Stimulated activated CD8-positive, alpha-beta memory T cell treated with anti-CD3 and anti-CD28 coated beads, Interleukin-7, amount 100 ng/mL, for 4 hours (primary cell): ENCODE measurements at regions not wholly inside any gene's neighbourhood (a gene's known extent, or its start where the extent isn't known, plus 50 kb on each side); places are given as distances from the start of the nearest gene placed in this dataset.
"Not testable (repeated sequence)": the region's sequence is repeated elsewhere in the genome, so short reads cannot be mapped to it uniquely, and the experiment has no call there.

Experiments
- DNase-seq, 2 donors: peaks; one replicate each; pipeline ENCODE4 v3.0.0-alpha.2; 2020; ENCODE audit warnings: low read depth in 2 of 2

DNA sequence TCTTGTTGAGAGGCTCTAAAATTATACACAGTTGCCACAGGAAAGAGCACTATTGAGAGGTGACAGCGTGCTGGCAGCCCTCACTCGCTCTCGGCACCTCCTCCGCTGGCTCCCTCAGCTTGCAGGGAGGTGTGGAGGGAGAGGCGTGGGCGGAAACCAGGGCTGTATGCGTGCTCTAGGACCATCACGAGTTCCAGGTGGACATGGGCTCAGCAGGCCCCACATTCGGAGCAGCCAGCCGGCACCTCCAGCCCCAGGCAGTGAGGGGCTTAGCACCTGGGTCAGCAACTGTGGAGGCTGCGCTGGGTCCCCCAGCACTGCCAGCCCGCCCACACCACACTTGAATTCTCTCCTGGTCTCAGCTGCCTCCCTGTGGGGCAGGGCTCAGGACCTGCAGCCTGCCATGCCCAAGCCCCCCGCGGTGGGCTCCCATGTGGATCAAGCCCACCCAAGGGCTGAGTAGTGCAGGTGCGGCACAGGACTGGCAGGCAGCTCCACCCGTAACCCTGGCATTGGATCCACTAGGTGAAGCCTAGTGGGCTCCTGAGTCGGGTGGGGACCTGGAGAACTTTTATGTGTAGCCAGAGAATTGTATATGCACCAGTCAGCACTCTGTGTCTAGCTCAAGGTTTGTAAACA, 460.6 kb upstream of the ALCAM start:
- no peak for DNase-seq

DNA sequence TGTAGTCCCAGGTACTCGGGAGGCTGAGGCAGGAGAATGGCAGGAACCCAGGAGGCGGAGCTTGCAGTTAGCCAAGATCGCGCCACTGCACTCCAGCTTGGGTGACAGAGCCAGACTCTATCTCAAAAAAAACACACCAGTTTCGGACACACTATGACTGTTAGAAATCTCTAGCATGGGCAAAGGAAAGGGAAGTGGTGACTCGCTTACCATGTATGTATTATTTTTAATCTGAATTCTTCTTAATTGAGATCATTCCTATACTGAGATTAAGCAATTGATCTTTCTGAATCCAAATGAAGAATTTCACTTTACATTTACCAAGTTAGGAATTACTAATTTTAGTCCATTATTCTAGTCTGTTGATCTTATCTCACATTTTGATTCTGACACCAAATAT, 459.2 kb upstream of the ALCAM start:
- DNase-seq = no peak

DNA sequence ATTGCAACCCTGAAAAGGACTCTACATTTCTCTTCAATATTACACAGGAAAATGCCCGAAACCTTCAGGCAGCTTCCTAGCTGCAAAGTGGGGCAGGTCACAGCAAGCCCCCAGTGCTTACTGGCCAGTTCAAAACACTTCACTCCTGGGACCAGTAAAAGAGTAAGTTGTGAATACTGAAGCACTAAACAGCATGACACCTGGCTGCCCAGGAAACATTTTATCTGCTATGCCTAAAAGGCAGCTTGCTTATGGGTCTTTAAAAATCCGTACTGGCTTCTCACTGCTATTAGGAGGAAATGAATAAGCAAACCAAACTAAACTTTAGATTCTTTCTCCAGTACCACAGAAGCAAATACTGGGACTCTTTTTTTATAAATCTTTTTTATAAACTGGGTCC, 457.9 kb upstream of the ALCAM start:
- no peak for DNase-seq

DNA sequence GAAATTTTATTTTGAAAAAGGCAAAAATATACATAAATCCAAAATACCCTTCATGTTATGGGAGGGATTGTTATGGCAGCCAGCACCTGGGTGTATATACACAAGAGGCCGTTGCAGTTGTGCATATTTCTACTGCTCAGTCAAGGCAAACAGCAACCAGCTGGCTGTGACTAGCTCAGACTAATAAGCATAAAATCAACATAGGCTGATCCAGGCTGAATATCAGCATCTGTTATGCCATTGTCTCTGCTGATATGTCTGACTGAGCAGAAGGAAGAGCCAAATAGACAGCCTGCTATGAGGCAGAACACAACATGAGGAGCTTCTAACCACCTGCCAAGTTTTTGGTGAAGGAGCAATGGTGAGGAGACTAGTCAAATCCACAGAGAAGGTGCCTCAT, 457.5 kb upstream of the ALCAM start:
- DNase-seq = no peak

DNA sequence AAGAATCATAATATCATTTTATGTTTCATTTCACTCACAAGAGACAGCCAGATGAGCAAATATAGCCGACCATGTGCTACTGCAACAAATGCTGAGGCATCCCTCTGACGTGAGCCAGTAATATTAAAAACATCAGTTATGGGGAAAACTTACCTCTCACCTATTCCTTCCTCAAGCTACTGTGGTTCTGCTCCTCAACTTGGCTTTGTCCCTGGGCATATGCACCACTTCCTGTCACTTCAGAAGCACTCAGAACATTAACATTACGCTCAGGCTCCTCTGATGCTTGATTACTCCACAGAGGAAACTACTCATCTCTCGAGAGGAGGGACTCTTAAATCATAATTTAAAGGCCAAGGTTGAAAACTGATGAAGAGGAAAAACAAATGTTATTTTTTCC, 457.0 kb upstream of the ALCAM start:
- DNase-seq = no peak

DNA sequence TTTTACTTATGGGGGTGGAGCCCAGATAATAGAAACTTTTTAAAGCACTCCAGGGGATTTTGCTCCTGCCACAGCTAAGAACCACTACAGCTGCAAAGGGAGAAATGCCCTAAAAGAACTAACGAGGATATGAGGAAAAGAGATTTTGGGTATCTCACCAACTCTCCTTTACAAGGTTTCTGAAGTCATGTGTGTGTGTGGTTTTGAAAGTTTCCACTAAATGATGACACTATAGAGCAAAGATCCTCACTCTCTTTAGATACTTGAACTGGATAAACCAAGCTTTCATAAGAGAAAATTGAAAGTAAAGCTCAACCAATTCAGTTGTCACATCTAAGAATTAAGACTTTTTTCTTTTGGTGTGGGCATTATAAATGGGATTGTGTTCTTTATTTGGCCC, 455.3 kb upstream of the ALCAM start:
- no peak for DNase-seq

DNA sequence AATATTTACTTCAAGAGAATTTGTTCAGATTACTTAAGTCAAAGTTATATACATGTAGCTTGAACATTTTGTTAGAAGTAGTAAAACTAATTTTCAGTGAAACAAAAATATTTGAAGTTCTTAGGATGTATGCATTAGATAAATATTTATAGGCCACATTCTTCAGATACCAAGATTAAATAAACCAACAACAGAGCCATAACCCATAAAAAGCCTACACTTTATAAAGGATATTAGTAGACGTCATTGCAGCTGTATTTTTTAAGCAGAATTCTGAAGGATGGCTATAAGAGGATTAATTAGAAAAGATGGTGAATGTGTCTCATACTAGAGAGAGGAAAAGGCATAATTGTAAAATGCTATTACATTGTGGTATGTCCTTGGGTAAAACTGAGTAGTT, 449.7 kb upstream of the ALCAM start:
- DNase-seq = no peak

DNA sequence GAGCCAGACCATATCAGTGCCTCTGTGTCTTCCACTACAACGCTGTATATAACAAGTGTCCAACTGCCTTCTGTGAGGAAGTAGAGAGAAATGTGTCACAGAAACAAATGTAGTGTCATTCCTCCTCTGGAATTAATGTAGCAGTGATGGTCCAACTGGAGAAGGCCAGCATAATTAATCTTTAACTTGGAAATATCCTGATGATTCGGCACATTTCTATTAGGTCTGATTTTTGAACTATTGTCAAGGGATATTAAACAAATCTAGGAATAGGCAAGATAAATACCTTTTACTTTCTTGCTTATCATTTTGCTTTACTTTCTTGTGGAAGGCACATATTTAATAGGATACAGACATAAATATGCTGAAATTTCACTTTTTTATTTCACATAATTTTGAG, 446.2 kb upstream of the ALCAM start:
- DNase-seq = no peak

DNA sequence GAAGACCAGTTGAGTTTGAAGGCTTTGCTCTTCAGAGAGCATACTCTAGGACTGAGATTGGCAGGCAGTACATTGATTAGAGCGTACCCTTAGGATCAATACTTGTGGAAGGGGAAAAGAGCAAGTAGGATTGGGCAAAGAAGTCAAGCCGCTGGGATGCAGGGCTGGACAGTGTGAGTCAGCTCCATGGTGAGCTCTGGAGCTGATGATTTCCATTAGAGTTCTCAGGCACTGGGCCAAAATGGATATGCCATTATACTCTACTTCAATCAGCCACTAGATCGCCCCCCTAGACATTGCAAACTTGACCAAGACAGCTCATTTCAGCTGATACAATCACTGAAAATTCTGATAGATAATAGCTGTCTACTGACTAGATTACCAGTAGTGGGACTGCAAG, 432.7 kb upstream of the ALCAM start:
- DNase-seq = no peak

DNA sequence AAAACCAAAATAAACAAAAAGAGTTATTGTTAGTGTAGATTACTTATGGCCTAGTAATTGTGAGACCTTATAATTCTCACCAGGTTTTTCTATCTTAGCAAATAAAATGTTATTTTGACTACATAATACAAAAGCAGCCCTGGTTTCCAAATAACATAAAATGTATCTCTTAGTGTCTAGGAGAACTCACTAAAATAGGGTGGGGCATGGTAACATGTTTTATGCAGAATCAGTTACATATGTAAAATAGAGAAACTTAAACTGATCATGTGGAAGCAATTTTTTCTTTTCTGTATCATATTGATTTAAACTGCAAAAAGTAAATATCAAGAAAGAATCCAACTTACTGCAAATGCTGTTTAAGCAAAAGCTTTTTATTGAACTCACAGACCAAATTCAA, 431.1 kb upstream of the ALCAM start:
- no peak for DNase-seq

DNA sequence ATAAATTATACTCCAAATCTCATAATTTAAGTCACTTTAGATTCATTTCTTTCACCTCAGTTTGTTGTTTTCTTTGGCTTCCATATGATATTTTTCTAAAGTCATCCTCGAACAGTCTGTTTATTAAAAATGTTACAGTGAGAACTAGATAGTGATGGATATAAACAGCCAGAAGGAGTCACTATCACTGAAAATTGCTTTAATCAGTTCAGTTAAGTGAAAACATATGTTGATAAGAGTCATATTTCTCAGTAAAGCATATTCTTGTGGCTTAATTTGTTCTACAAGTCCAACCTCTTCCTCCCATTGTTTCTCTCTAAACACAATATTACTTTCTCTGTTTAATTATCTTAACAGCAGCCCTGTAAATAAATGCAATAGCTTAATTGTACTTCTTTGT, 427.5 kb upstream of the ALCAM start:
- no peak for DNase-seq

DNA sequence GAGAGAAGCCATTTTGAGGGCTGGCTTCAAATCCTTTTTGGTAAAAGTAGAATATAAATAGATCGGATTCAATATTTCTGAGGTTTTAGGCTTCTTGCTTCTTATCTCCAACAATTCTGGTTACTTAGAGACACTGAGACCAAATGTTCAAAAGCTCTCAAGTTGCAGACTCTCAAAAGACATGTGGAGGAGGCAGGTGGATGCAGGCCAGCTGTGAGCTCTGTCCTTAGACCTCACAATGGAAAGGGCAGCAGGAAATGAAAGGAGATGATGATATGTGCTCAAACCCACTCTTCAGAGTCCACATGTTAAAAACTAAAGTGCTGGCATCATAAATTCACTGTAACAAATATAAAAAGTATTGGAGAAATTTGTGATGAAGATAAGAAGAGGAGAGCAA, 424.9 kb upstream of the ALCAM start:
- DNase-seq = no peak

DNA sequence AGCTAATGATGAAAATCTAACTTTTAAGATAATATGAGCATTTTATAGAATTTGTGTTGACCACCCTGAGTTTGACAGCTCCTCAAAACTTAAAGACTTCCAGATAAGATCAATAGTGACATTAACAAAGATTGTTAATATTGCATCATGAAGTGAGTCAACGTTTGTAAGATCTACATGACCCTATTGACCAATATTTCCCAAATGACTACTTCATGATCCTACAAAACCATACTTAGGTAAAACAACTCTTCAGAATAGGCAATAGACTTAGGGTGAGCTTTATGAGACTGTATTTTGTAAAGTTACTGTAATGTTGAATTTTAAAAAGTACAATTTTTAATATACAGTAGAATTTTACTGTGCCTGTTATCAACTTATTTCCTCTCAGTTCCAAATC, 422.7 kb upstream of the ALCAM start:
- DNase-seq = no peak

DNA sequence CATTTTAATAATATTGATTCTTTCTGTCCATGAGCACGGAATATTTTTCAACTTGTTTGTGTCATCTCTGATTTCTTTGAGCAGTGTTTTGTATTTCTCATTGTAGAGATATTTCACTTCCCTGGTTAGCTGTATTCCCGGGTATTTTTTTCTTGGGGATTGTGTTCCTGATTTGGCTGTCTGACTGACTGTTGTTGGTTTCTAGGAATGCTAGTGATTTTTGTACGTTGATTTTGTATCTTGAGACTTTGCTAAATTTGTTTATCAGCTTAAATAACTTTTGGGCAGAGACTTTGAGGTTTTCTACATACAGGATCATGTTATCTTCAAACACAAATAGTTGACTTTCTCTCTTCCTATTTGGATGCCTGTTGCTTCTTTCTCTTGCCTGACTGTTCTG, 418.8 kb upstream of the ALCAM start:
- DNase-seq = no peak

DNA sequence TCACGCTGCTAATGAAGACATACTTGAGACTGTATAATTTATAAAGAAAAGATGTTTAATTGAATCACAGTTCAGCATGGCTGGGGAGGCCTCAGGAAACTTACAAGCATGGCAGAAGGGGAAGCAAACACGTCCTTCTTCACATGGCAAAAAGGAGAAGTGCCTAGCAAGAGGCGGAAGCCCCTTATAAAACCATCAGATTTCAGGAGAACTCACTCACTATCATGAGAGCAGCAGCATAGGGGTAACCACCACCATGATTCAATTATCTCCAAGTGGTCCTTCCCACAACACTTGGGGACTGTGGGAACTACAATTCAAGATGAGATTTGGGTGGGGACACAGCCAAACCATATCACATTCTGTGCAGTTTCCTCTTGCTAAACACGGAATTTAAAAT, 416.9 kb upstream of the ALCAM start:
- not testable (repeated sequence) for DNase-seq

DNA sequence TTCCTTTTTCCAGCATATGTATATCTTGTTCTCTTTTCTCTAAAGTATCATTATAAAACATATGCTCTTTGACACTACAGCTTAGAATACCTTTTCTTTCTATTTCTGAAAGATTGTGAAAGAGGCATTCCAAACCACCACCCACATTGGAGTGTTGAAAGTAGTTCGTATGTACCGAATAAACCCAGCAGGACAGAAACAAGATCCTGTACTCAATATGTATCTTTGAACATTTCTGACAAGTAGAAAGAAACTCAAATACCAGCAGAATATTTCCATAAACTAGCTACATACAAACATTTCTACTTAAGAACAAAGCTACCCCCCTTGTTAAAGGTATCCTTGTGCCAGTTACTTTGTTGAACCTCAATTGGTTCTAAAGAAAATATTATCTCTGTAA, 415.3 kb upstream of the ALCAM start:
- no peak for DNase-seq

DNA sequence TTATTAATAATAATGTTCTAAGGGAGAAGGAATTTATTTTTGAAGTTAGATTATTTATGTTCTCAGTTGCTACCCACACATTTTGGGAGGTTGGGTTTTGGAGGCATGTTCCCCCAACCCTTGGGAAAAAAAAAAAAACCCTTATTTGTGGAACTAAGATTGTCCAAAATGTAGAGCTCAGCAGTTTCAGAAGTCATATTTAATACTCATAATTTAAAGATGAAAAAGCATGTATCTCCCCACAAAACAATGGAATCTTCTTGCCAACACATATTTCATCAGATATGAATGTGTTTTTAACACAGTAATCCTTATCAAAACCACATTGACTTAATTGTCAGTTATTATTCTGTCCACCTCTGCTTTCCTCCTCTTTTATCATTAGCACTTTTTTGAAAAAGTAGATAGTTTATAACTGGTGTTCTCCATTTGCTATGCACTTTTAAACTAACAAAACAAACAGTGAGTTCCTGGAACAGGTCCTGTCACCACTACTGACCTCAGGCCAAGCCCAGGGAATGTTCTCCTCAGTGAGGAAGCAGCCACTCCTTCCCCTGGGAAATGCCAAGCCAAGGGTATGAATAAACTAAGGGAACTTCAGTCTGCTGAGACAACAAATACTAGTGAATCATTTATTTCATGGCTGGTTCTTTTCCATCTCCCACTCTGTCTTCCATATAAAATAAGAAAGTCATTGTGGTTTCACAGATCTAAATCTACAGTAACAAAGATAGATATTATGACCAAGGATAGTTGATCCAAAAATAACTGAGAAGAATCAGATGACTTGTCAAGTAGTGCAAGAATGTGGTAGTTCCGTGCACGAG, 414.4 kb upstream of the ALCAM start:
- no peak for DNase-seq

DNA sequence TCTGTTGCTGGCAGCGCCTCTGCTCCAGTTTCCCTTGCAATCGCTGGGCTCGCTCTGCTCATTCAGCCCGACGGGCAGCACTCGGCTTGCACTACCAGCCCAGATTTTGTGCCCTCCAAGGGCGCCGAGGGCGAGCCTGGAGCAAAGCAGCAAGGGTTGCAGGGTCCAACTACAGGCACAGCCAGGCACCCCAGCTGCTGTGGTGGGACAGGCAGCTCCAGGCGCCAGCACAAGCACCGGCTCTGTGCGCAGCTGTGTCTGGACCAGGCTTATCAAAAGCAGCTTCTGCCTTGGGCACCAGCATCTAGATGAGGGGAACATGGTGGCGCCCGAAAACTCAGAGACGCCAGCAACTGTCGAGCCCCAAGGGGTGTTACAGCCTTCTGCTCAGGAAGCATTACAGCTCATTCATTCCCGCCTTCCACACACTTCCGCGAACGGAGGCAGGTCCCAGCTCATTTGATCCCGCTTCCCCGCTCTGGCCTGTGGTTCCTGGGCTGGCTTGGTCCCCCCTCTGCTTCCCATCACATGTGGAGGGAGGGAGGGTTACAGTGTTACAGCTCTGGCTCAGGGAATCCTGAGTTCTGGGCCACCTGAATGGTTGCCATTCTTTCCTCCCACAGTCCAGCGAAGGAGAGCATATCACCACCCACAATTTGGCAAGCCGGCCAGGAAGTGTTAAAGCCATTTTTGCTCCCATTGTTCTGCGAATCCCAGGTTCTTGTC, 409.9 kb upstream of the ALCAM start:
- no peak for DNase-seq

DNA sequence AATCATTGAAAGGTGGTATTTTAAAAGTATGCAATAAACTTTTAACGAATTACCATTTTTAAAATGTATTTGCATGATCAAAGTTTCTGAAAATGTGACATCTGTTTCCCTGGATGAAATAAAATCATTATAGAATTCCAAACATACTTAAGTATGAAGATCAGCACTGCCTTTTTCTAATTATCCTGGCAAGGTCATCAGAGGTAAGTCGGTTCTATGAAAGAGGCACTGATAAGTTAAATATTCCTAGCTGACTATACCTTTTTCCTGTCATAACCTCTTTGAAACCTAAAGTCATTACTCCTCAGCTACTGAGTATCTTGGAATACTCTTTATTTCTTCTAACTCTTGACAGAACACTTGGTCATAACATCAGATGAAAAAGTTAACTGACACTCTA, 406.1 kb upstream of the ALCAM start:
- DNase-seq = no peak

DNA sequence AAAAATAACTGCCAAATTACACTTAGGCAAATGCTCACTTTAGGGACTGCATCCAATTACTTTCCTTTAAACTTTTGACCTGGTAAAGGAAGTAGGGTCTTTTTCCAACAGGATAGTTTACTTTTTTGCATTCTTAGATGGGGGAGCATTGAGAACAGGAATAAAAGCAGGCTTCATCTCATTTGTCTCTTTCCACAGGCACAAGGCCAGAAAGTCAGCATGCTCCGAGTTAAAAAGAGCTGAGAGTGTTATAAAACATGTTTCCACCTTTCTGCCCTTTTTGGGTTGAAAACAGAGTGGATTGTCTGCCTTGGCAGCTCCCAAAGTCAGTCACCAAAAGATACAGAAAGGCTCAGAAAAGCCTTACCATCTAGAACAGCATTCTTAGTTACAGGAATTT, 404.9 kb upstream of the ALCAM start:
- no peak for DNase-seq

DNA sequence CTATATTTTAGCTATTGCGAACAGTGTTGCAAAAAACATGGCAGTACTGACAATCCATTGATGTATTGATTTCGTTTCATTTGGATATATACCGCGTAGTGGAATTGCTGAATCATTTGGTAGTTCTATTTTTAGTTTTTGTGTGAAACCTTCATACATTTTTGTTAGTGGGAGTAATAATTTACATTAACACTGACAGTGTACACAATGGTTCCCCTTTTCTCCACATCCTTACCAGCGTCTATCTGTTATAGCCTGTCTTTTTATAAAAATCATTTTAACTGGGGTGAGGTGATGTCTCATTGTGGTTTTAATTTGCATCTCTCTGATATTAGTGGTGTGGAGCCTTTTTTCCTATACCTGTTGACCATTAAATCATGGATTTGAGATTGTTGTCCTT, 392.4 kb upstream of the ALCAM start:
- DNase-seq = no peak

DNA sequence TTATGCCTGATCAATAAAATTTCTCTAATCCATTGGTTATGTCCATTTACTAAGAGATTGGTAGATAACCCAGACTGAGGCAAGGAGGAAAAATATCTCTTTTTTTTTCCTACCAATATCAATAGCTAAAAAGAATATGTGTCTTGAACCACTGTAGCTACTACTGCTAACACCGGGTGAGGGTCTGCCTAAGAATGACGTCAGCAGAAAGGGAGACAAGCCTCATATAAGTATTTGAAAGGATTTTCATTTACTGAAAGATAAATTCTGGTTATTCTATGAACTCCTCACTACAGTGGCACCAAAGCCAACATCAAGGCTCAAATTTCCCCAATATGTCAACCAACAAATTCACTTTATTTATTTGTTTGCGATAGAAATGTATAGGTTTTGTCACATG, 389.0 kb upstream of the ALCAM start:
- DNase-seq = no peak

DNA sequence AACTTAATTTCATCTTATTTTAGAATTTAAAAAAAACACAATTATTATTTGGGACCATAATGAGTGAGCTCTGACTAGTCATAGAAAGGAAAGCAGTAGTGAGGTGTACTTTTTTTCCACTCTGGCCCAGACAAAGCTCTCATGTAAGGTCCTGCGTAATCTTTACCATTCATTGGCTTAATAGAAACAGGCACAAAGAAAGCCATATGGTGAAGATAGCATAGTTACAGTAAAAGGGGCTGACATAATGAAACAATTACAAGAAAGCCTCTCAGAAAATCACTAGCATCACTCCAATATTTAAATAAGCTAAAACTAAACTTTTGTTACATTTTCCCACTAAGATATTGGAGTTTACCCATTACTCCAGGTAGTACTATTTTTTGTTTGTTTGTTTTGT, 384.6 kb upstream of the ALCAM start:
- no peak for DNase-seq
